Neural cell (in vitro differentiated cells): ENCODE measurements at regions not wholly inside any gene's neighbourhood (a gene's known extent, or its start where the extent isn't known, plus 50 kb on each side); places are given as distances from the start of the nearest gene placed in this dataset.

Source experiments
- H2AFZ ChIP-seq: fragments of 200-600, 300-800 bp; sonication (generic), shearing (Covaris generic); 2 replicates; pipeline ENCODE4 v1.6.0; 2014; ENCODE audit warnings: low read depth, mild to moderate bottlenecking, antibody characterized with exemption, low read length, moderate library complexity
- H3F3A ChIP-seq: fragments of 200-600 bp; shearing (Covaris generic); 2 replicates; pipeline ENCODE4 v1.6.1; 2016; ENCODE audit warnings: mild to moderate bottlenecking, moderate library complexity, mixed read lengths, antibody characterized with exemption, low read length; ENCODE audit not compliant: insufficient read depth, poor library complexity, severe bottlenecking
- H3K27ac ChIP-seq: fragments of 200-600, 300-800 bp; sonication (generic), shearing (Covaris generic); 2 replicates; pipeline ENCODE4 v1.5.1; 2014; ENCODE audit warnings: mild to moderate bottlenecking, low read length, moderate library complexity
- H3K27me3 ChIP-seq: fragments of 300-800, 200-600 bp; sonication (generic), shearing (Covaris generic); 2 replicates; pipeline ENCODE4 v1.6.0; 2014; ENCODE audit warnings: mild to moderate bottlenecking, low read depth, low read length, moderate library complexity; ENCODE audit not compliant: insufficient read depth
- H3K36me3 ChIP-seq: fragments of 300-800, 200-600 bp; sonication (generic), shearing (Covaris generic); 2 replicates; pipeline ENCODE4 v1.5.1; 2014; ENCODE audit warnings: mild to moderate bottlenecking, antibody characterized with exemption, low read length, moderate library complexity; ENCODE audit not compliant: insufficient read depth
- H3K4me2 ChIP-seq: fragments of 300-800, 200-600 bp; sonication (generic), shearing (Covaris generic); 2 replicates; pipeline ENCODE4 v1.6.0; 2014; ENCODE audit warnings: mild to moderate bottlenecking, low read length
- H3K4me3 ChIP-seq: fragments of 300-800, 200-600 bp; sonication (generic), shearing (Covaris generic); 2 replicates; pipeline ENCODE4 v1.5.1; 2014; ENCODE audit warnings: mild to moderate bottlenecking, low read length, moderate library complexity
- H3K79me2 ChIP-seq: fragments of 200-600 bp; shearing (Covaris generic); replicated peaks from 2 replicates; pipeline ENCODE4 v1.6.0; 2014; ENCODE audit warnings: mild to moderate bottlenecking, low read length, moderate library complexity; ENCODE audit not compliant: insufficient read depth
- H3K9ac ChIP-seq: fragments of 300-800, 200-600 bp; sonication (generic), shearing (Covaris generic); 2 replicates; pipeline ENCODE4 v1.6.1; 2016; ENCODE audit warnings: mild to moderate bottlenecking, low read length, mixed read lengths
- H3K9me2 ChIP-seq: fragments of 200-600 bp; shearing (Covaris generic); 2 replicates; pipeline ENCODE4 v1.6.1; 2016; ENCODE audit warnings: mild to moderate bottlenecking, low read length, mixed read lengths; ENCODE audit not compliant: insufficient read depth
- H3K9me3 ChIP-seq: fragments of 200-600, 300-800 bp; sonication (generic), shearing (Covaris generic); 2 replicates; pipeline ENCODE4 v1.6.1; 2016; ENCODE audit warnings: mild to moderate bottlenecking, mixed run types, low read length, moderate library complexity, mixed read lengths
- H4K20me1 ChIP-seq: fragments of 200-600 bp; shearing (Covaris generic); 2 replicates; pipeline ENCODE4 v1.6.1; 2016; ENCODE audit warnings: mild to moderate bottlenecking, mixed run types; ENCODE audit not compliant: insufficient read depth
- EP300 ChIP-seq: fragments of 450-650 bp; conservative IDR thresholded peaks from 2 replicates; pipeline ENCODE4 v1.6.1; 2014; ENCODE audit warnings: antibody characterized with exemption, mild to moderate bottlenecking, moderate library complexity; ENCODE audit not compliant: poor library complexity, severe bottlenecking
- EZH2 ChIP-seq: fragments of 200-600, 300-800 bp; shearing (Covaris generic), sonication (generic); IDR thresholded peaks from 2 replicates; pipeline ENCODE4 v1.6.1; 2014; ENCODE audit warnings: antibody characterized with exemption, low read length, borderline replicate concordance, mild to moderate bottlenecking; ENCODE audit not compliant: insufficient read depth, poor library complexity, severe bottlenecking
- MXI1 ChIP-seq: fragments of 450-650 bp; conservative IDR thresholded peaks from 2 replicates; pipeline ENCODE4 v1.6.1; 2014; ENCODE audit warnings: antibody characterized with exemption, mild to moderate bottlenecking; ENCODE audit not compliant: poor library complexity, severe bottlenecking
- POLR2AphosphoS5 ChIP-seq: IDR thresholded peaks from 2 replicates; pipeline ENCODE4 v1.6.1; 2012
- RAD21 ChIP-seq: fragments of 450-650 bp; conservative IDR thresholded peaks from 2 replicates; pipeline ENCODE4 v1.6.1; 2014; ENCODE audit warnings: antibody characterized with exemption, mild to moderate bottlenecking, moderate library complexity
- SMC3 ChIP-seq: fragments of 450-650 bp; conservative IDR thresholded peaks from 2 replicates; pipeline ENCODE4 v1.6.1; 2014; ENCODE audit warnings: antibody characterized with exemption, mild to moderate bottlenecking, moderate library complexity; ENCODE audit not compliant: poor library complexity
- TAF1 ChIP-seq: IDR thresholded peaks from 2 replicates; pipeline ENCODE4 v1.6.1; 2012; ENCODE audit warnings: low read depth
- TF ChIP-seq, protein P1 (sequence below): fragments of 450-650 bp; IDR thresholded peaks from 2 replicates; pipeline ENCODE4 v1.5.1; 2014; ENCODE audit warnings: antibody characterized with exemption, mild to moderate bottlenecking, moderate library complexity; ENCODE audit not compliant: poor library complexity, severe bottlenecking
- TF ChIP-seq, protein P2 (sequence below): IDR thresholded peaks from 2 replicates; pipeline ENCODE4 v1.6.1; 2012; ENCODE audit warnings: borderline replicate concordance

DNA sequence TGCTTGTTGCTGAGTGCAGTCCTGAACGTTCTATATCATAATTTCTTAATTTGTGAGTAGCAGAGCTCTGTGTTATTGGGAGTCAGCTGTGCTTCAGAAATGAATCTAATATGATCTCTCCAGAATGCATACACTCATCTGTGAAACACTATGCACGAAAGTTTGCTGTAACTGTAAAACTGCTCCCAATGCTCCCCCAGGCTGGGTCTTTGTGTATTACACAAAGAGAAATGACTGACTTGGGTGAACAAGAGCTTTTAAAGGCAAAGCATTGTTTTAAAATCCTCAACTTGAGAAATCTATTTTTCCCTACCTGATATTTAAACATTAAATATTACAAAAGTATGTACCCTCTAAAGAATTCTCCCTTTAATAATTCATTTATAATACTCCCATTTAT lies 636.7 kb upstream of the KIF2B start:
- Histone ChIP-seq H3K9me3 (peaks cover 3% of the 10 kb centered on the region), H3K4me3 (no peak overlapping the region), H3K9me2 (no peaks in the 10 kb centered on the region), H3F3A (no peaks in the 10 kb centered on the region), H3K4me2 (no peak overlapping the region), H3K79me2 (no peaks in the 10 kb centered on the region), H3K27me3 (no peaks in the 10 kb centered on the region), H3K9ac (no peak overlapping the region), H2AFZ (no peak overlapping the region), H4K20me1 (no peaks in the 10 kb centered on the region), H3K36me3 (no peaks in the 10 kb centered on the region), H3K27ac (no peak overlapping the region)
- no peak for TF ChIP-seq TAF1
- no peak for TF ChIP-seq EZH2
- TF ChIP-seq, protein P1, sequence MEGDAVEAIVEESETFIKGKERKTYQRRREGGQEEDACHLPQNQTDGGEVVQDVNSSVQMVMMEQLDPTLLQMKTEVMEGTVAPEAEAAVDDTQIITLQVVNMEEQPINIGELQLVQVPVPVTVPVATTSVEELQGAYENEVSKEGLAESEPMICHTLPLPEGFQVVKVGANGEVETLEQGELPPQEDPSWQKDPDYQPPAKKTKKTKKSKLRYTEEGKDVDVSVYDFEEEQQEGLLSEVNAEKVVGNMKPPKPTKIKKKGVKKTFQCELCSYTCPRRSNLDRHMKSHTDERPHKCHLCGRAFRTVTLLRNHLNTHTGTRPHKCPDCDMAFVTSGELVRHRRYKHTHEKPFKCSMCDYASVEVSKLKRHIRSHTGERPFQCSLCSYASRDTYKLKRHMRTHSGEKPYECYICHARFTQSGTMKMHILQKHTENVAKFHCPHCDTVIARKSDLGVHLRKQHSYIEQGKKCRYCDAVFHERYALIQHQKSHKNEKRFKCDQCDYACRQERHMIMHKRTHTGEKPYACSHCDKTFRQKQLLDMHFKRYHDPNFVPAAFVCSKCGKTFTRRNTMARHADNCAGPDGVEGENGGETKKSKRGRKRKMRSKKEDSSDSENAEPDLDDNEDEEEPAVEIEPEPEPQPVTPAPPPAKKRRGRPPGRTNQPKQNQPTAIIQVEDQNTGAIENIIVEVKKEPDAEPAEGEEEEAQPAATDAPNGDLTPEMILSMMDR, result no peak
- TF ChIP-seq RAD21, result no peak
- TF ChIP-seq MXI1, result no peak
- no peak for TF ChIP-seq EP300
- TF ChIP-seq, protein P2, sequence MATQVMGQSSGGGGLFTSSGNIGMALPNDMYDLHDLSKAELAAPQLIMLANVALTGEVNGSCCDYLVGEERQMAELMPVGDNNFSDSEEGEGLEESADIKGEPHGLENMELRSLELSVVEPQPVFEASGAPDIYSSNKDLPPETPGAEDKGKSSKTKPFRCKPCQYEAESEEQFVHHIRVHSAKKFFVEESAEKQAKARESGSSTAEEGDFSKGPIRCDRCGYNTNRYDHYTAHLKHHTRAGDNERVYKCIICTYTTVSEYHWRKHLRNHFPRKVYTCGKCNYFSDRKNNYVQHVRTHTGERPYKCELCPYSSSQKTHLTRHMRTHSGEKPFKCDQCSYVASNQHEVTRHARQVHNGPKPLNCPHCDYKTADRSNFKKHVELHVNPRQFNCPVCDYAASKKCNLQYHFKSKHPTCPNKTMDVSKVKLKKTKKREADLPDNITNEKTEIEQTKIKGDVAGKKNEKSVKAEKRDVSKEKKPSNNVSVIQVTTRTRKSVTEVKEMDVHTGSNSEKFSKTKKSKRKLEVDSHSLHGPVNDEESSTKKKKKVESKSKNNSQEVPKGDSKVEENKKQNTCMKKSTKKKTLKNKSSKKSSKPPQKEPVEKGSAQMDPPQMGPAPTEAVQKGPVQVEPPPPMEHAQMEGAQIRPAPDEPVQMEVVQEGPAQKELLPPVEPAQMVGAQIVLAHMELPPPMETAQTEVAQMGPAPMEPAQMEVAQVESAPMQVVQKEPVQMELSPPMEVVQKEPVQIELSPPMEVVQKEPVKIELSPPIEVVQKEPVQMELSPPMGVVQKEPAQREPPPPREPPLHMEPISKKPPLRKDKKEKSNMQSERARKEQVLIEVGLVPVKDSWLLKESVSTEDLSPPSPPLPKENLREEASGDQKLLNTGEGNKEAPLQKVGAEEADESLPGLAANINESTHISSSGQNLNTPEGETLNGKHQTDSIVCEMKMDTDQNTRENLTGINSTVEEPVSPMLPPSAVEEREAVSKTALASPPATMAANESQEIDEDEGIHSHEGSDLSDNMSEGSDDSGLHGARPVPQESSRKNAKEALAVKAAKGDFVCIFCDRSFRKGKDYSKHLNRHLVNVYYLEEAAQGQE, result no peak
- no peak for TF ChIP-seq POLR2AphosphoS5
- TF ChIP-seq SMC3, result no peak

DNA sequence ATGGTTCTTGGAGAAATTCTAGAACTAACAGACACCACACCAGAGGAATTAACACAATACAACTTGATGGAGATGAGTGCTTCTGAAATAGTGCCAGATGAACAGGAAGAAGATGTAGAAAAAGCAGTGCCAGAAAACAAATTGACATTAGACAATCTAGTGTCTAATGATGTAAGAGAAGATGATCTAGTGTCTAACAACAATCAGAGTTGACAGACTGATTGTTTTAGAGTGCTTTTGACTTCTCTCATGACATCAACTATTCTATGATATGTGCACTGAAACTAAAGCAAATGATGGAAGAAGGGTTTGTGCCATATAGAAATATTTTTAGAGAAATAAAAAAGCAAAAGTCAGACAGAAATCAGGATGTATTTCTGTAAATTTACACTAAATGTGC lies 646.1 kb upstream of the KIF2B start:
- no peaks in the 10 kb centered on the region for H3F3A ChIP-seq
- H3K36me3 ChIP-seq, result no peaks in the 10 kb centered on the region
- no peak overlapping the region for H3K4me2 ChIP-seq
- no peak overlapping the region for H3K9ac ChIP-seq
- H2AFZ ChIP-seq, result no peak overlapping the region
- H3K27ac ChIP-seq, result no peak overlapping the region
- TF ChIP-seq POLR2AphosphoS5, result peak; percentile 63
- TF ChIP-seq, protein P1, result no peak
- TF ChIP-seq SMC3, result no peak
- no peak for TF ChIP-seq TAF1
- no peak for TF ChIP-seq EZH2
- peak; percentile 88 for TF ChIP-seq EP300
- no peaks in the 10 kb centered on the region for H3K27me3 ChIP-seq
- no peaks in the 10 kb centered on the region for H3K9me2 ChIP-seq
- no peaks in the 10 kb centered on the region for H3K9me3 ChIP-seq
- no peaks in the 10 kb centered on the region for H4K20me1 ChIP-seq
- H3K79me2 ChIP-seq, result no peaks in the 10 kb centered on the region
- H3K4me3 ChIP-seq, result no peak overlapping the region
